Breast epithelium (tissue), 4 donors: ENCODE measurements at regions not wholly inside any gene's neighbourhood (a gene's known extent, or its start where the extent isn't known, plus 50 kb on each side); places are given as distances from the start of the nearest gene placed in this dataset.

Experiments
- DNase-seq, 2 donors: peaks; one replicate each; pipeline ENCODE4 v3.0.0-alpha.2; 2019; ENCODE audit warnings: low spot score in 2 of 2
- H3K27ac ChIP-seq, 2 donors: fragments of 200-600 bp; sonication (generic) in 1 of 2; one replicate each; pipeline ENCODE4 v1.5.1; 2016 to 2019; ENCODE audit warnings: mild to moderate bottlenecking in 1 of 2
- H3K27me3 ChIP-seq, 2 donors: fragments of 200-600 bp; sonication (generic) in 1 of 2; one replicate each; pipeline versions ENCODE4 v1.5.1 to v1.6.0; 2017 to 2019; ENCODE audit warnings: control low read depth in 1 of 2, mild to moderate bottlenecking in 1 of 2
- H3K36me3 ChIP-seq: fragments of 200-600 bp; one replicate; pipeline ENCODE4 v1.5.1; 2019
- H3K4me1 ChIP-seq, 2 donors: fragments of 200-600 bp; sonication (generic); one replicate each; pipeline ENCODE4 v1.5.1; 2016 to 2019; ENCODE audit warnings: control low read depth in 1 of 2
- H3K4me3 ChIP-seq, 3 donors: fragments of 200-600 bp; sonication (generic); 1 replicate in 2 of 3; 2 replicates in 1 of 3; pipeline ENCODE4 v1.5.1; 2016 to 2019; ENCODE audit warnings: mild to moderate bottlenecking in 3 of 3, moderate library complexity in 2 of 3
- H3K9me3 ChIP-seq, 2 donors: fragments of 200-600 bp; sonication (generic) in 1 of 2; one replicate each; pipeline ENCODE4 v1.5.1; 2016 to 2019; ENCODE audit warnings: control low read depth in 1 of 2
- POLR2A ChIP-seq: fragments of 450-650 bp; IDR thresholded peaks from one replicate; pipeline ENCODE4 v1.6.1; 2016; ENCODE audit warnings: antibody characterized with exemption, mild to moderate bottlenecking, moderate library complexity
- POLR2AphosphoS5 ChIP-seq, 3 donors: sonication (generic); formaldehyde crosslinking; IDR thresholded peaks; one replicate each; pipeline ENCODE4 v1.6.1; 2017; ENCODE audit warnings: antibody characterized with exemption in 3 of 3
- intact Hi-C: fragments of 100-400 bp; cut with DNase I; formaldehyde crosslinking; loops from one replicate; pipeline ENCODE4 v1.15.1; 2023; ENCODE audit warnings: low total_unique reads
- TF ChIP-seq, protein P1 (sequence below), 3 donors: fragments of 450-650 bp; IDR thresholded peaks; one replicate each; pipeline ENCODE4 v1.5.1; 2016 to 2017; ENCODE audit warnings: antibody characterized with exemption in 3 of 3, mild to moderate bottlenecking in 3 of 3, moderate library complexity in 3 of 3

- intact Hi-C loops = no loop called here
- no peak for DNase-seq
- H3K27ac ChIP-seq = no peak overlapping the region
- H3K36me3 ChIP-seq = no peaks in the 10 kb centered on the region
- H3K4me1 ChIP-seq = no peaks in the 10 kb centered on the region
- TF ChIP-seq POLR2A = no peak
- TF ChIP-seq, protein P1, sequence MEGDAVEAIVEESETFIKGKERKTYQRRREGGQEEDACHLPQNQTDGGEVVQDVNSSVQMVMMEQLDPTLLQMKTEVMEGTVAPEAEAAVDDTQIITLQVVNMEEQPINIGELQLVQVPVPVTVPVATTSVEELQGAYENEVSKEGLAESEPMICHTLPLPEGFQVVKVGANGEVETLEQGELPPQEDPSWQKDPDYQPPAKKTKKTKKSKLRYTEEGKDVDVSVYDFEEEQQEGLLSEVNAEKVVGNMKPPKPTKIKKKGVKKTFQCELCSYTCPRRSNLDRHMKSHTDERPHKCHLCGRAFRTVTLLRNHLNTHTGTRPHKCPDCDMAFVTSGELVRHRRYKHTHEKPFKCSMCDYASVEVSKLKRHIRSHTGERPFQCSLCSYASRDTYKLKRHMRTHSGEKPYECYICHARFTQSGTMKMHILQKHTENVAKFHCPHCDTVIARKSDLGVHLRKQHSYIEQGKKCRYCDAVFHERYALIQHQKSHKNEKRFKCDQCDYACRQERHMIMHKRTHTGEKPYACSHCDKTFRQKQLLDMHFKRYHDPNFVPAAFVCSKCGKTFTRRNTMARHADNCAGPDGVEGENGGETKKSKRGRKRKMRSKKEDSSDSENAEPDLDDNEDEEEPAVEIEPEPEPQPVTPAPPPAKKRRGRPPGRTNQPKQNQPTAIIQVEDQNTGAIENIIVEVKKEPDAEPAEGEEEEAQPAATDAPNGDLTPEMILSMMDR (IDR thresholded peaks at IDR 0.05) = no peak
- TF ChIP-seq POLR2AphosphoS5 (IDR thresholded peaks at IDR 0.05) = no peak
- H3K9me3 ChIP-seq = no peaks in the 10 kb centered on the region
- no peak overlapping the region for H3K4me3 ChIP-seq
- H3K27me3 ChIP-seq = no peaks in the 10 kb centered on the region
These were observed 91.2 kb upstream of the SULF2 start for GRCh38 chr20:47876311-47877088.

GRCh38 chr20:47875297-47876025, 90.2 kb upstream of the SULF2 start:
- intact Hi-C loops = no loop called here
- H3K9me3 ChIP-seq = no peaks in the 10 kb centered on the region
- H3K36me3 ChIP-seq = no peaks in the 10 kb centered on the region
- no peaks in the 10 kb centered on the region for H3K27me3 ChIP-seq
- H3K4me1 ChIP-seq = no peaks in the 10 kb centered on the region
- DNase-seq = no peak
- no peak overlapping the region for H3K27ac ChIP-seq
- H3K4me3 ChIP-seq = no peak overlapping the region
- TF ChIP-seq, protein P1 (IDR thresholded peaks at IDR 0.05) = no peak
- TF ChIP-seq POLR2AphosphoS5 (IDR thresholded peaks at IDR 0.05) (no peak), POLR2A (no peak)

DNA sequence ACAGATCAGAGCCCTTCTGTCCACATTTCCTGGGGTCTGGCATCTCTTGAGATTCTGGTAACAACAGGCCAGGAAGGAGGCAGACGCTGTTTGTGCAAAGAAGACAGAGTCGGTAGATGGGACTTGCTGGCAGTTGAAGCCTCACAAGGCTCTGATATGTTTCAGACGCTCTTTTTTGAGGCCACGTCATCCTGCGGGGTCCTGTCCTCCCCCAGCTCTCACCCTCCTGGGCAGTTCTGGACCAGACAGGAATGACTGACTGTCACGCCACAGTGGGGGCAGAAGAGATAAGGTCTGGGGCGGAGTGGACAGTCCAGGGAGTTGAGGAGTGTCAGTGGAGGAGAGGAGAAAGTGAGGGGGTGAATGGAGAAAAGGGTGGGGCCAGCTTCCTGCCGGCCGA, 87.1 kb upstream of the SULF2 start:
- H3K4me3 ChIP-seq = no peak overlapping the region
- no peak overlapping the region for H3K27ac ChIP-seq
- no peaks in the 10 kb centered on the region for H3K9me3 ChIP-seq
- no peak for DNase-seq
- TF ChIP-seq, protein P1 (IDR thresholded peaks at IDR 0.05) = no peak
- no peak for TF ChIP-seq POLR2A
- TF ChIP-seq POLR2AphosphoS5 (IDR thresholded peaks at IDR 0.05) = no peak
- H3K36me3 ChIP-seq = no peaks in the 10 kb centered on the region
- intact Hi-C loops = no loop called here
- H3K27me3 ChIP-seq = peaks cover 0 to 4% of the 10 kb centered on the region in 2 donors
- no peaks in the 10 kb centered on the region for H3K4me1 ChIP-seq

DNA sequence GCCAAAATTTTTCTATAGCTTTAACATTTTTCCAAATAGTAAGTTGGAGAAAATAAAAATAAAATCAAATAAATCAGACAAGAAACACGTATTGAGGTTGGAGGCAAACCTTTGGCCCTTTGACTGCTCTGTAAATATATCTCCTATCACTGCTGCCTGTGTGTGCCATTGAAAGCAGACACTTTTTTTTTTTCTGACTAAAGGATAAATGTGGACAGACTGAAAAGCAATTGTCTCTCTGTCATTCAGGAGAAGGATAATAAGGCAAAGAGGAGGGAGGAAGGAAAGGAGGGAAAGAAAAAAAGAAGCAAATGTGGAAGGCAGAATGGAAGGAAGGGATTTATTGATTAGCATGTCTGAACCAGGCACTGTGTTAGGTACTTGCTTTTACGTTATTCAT, 85.2 kb upstream of the SULF2 start:
- Histone ChIP-seq H3K27me3 (peaks cover 0 to 7% of the 10 kb centered on the region in 2 donors), H3K36me3 (no peaks in the 10 kb centered on the region), H3K9me3 (no peaks in the 10 kb centered on the region), H3K4me3 (no peak overlapping the region), H3K4me1 (no peaks in the 10 kb centered on the region), H3K27ac (no peak overlapping the region)
- TF ChIP-seq POLR2AphosphoS5 (IDR thresholded peaks at IDR 0.05) (no peak), POLR2A (no peak)
- no peak for DNase-seq
- intact Hi-C loops = no loop called here

DNA sequence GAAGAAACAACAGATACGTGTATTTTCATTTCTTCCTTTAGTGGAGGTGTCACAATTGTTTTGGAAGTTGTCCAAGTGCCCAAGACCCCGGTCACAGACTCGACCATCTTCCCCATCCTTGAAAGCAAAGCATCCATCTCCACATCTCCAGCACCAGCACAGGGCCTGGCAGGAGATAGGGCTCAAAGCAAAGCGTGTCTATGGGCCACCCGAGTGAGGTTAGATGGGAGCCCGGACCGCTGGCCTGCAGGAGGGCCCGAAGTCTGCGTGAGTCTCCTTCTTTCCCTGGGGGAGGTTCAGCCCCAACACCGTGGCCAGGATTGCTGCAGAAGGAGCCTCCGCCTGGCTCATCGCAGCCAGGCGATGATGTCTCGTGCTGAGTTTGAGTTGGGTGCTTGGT, 83.5 kb upstream of the SULF2 start:
- Histone ChIP-seq H3K36me3 (no peaks in the 10 kb centered on the region), H3K27me3 (peaks cover 0 to 7% of the 10 kb centered on the region in 2 donors), H3K4me1 (no peaks in the 10 kb centered on the region), H3K9me3 (no peaks in the 10 kb centered on the region), H3K4me3 (no peak overlapping the region), H3K27ac (no peak overlapping the region)
- DNase-seq = no peak
- TF ChIP-seq, protein P1 (IDR thresholded peaks at IDR 0.05) = no peak
- intact Hi-C loops = no loop called here
